Caco-2 (cell line): ENCODE measurements at regions not wholly inside any gene's neighbourhood (a gene's known extent, or its start where the extent isn't known, plus 50 kb on each side); places are given as distances from the start of the nearest gene placed in this dataset.

Experiments used
- BruUV-seq: library from RNA; stranded (reverse); fragments of 400-500 nt; replicated peaks from 2 replicates; lab custom pipeline; 2021; lab: Mats Ljungman, UMichigan
- CTCF ChIA-PET: fragments of 300-600 bp; sonication (Branson Sonifier 250); formaldehyde crosslinking; loops from one replicate; lab custom pipeline; 2022; ENCODE audit warnings: antibody characterized with exemption; lab: Charles Lee
- POLR2A ChIA-PET: fragments of 300-600 bp; sonication (Branson Sonifier 250); formaldehyde crosslinking; loops from one replicate; lab custom pipeline; 2022; ENCODE audit warnings: antibody characterized with exemption; lab: Charles Lee
- DNase-seq, 2 experiments: peaks; one replicate each; pipeline versions ENCODE4 v3.0.0 to v3.0.0-alpha.2; 2020 to 2022
- H3K27me3 ChIP-seq: replicated peaks from 2 replicates; pipeline ENCODE4 v1.6.0; 2011; ENCODE audit warnings: low read length; ENCODE audit not compliant: control insufficient read depth, insufficient read depth
- H3K36me3 ChIP-seq: 2 replicates; pipeline ENCODE4 v1.5.1; 2011; ENCODE audit warnings: low read length; ENCODE audit not compliant: control insufficient read depth, insufficient read depth
- H3K4me1 ChIP-seq: fragments of 250-450 bp; sonication (Bioruptor Pico); 2 replicates; pipeline ENCODE4 v1.5.1; 2020; ENCODE audit warnings: mild to moderate bottlenecking
- H3K4me3 ChIP-seq: 2 replicates; pipeline ENCODE4 v1.5.1; 2011; ENCODE audit warnings: low read depth, mild to moderate bottlenecking, control low read depth, low read length
- H3K9me3 ChIP-seq: fragments of 250-450 bp; sonication (Bioruptor Pico); 2 replicates; pipeline ENCODE4 v1.5.1; 2020; ENCODE audit warnings: mild to moderate bottlenecking, moderate library complexity
- H3K27ac Mint-ChIP-seq: one replicate; pipeline ENCODE4 v1.8.0; 2022; ENCODE audit warnings: mixed read lengths; ENCODE audit not compliant: unreplicated experiment
- H3K27me3 Mint-ChIP-seq: one replicate; pipeline ENCODE4 v1.8.0; 2022; ENCODE audit warnings: mixed read lengths; ENCODE audit not compliant: insufficient read depth, unreplicated experiment
- H3K36me3 Mint-ChIP-seq: one replicate; pipeline ENCODE4 v1.8.0; 2022; ENCODE audit warnings: mild to moderate bottlenecking, mixed read lengths; ENCODE audit not compliant: insufficient read depth, unreplicated experiment
- H3K4me1 Mint-ChIP-seq: one replicate; pipeline ENCODE4 v1.8.0; 2022; ENCODE audit warnings: low read depth, mixed read lengths; ENCODE audit not compliant: unreplicated experiment
- H3K4me3 Mint-ChIP-seq: one replicate; pipeline ENCODE4 v1.8.0; 2022; ENCODE audit warnings: mild to moderate bottlenecking, moderate library complexity, mixed read lengths; ENCODE audit not compliant: unreplicated experiment
- H3K9me3 Mint-ChIP-seq: one replicate; pipeline ENCODE4 v1.8.0; 2022; ENCODE audit warnings: mixed read lengths; ENCODE audit not compliant: unreplicated experiment
- intact Hi-C: fragments of 100-400 bp; cut with micrococcal nuclease; formaldehyde crosslinking; loops from one replicate; pipeline ENCODE4 v1.10.0; 2022; ENCODE audit not compliant: unreplicated experiment
- TF ChIP-seq, protein P1 (sequence below), 2 experiments: fragments of 200-600 bp in 1 of 2; IDR thresholded peaks; 1 replicate in 1 of 2; 2 replicates in 1 of 2; pipeline versions ENCODE4 v1.5.1 to v1.8.0; 2011 to 2022; ENCODE audit warnings: antibody characterized with exemption in 1 of 2, control low read depth in 1 of 2, inconsistent platforms in 1 of 2, low read depth in 1 of 2, low read length in 1 of 2, mild to moderate bottlenecking in 1 of 2, moderate library complexity in 1 of 2; ENCODE audit not compliant: insufficient read depth in 1 of 2, severe bottlenecking in 1 of 2, unreplicated experiment in 1 of 2

DNA sequence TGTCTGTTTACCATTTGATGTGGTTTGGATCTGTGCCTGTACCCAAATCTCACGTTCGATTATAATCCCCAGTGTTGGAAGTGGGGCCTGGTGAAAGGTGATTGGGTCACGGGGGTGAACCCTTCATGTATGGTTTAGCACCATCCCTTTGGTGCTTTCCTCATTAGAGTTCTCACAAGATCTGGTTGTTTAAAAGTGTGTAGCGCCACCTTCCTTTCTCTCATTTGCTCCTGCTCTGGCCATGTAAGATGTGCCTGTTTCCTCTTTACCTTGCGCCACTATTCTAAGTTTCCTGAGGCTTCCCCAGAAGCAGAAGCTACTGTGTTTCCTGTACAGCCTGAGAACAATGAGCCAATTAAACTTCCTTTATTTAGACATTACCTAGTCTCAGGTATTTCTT is 610.7 kb upstream of the ADGRL3 start:
- no peaks in the 10 kb centered on the region for H3K9me3 Mint-ChIP-seq
- POLR2A ChIA-PET, result no interaction called here
- no peaks in the 10 kb centered on the region for H3K9me3 ChIP-seq
- H3K27me3 ChIP-seq, result no peaks in the 10 kb centered on the region
- no peak for DNase-seq
- H3K27ac Mint-ChIP-seq, result no peak overlapping the region
- no peaks in the 10 kb centered on the region for H3K36me3 ChIP-seq
- H3K4me3 Mint-ChIP-seq, result no peak overlapping the region
- CTCF ChIA-PET, result no interaction called here
- no peaks in the 10 kb centered on the region for H3K4me1 Mint-ChIP-seq
- no peaks in the 10 kb centered on the region for H3K27me3 Mint-ChIP-seq
- no peaks in the 10 kb centered on the region for H3K4me1 ChIP-seq
- TF ChIP-seq, protein P1, sequence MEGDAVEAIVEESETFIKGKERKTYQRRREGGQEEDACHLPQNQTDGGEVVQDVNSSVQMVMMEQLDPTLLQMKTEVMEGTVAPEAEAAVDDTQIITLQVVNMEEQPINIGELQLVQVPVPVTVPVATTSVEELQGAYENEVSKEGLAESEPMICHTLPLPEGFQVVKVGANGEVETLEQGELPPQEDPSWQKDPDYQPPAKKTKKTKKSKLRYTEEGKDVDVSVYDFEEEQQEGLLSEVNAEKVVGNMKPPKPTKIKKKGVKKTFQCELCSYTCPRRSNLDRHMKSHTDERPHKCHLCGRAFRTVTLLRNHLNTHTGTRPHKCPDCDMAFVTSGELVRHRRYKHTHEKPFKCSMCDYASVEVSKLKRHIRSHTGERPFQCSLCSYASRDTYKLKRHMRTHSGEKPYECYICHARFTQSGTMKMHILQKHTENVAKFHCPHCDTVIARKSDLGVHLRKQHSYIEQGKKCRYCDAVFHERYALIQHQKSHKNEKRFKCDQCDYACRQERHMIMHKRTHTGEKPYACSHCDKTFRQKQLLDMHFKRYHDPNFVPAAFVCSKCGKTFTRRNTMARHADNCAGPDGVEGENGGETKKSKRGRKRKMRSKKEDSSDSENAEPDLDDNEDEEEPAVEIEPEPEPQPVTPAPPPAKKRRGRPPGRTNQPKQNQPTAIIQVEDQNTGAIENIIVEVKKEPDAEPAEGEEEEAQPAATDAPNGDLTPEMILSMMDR (IDR thresholded peaks at IDR 0.05; ENCODE audit: insufficient read depth in 1 of 2, low read depth in 1 of 2, low read length in 1 of 2, severe bottlenecking in 1 of 2, unreplicated experiment in 1 of 2), result no peak
- BruUV-seq, result no TSS peak
- H3K36me3 Mint-ChIP-seq, result no peaks in the 10 kb centered on the region
- H3K4me3 ChIP-seq, result no peak overlapping the region
- intact Hi-C loops, result no loop called here

DNA sequence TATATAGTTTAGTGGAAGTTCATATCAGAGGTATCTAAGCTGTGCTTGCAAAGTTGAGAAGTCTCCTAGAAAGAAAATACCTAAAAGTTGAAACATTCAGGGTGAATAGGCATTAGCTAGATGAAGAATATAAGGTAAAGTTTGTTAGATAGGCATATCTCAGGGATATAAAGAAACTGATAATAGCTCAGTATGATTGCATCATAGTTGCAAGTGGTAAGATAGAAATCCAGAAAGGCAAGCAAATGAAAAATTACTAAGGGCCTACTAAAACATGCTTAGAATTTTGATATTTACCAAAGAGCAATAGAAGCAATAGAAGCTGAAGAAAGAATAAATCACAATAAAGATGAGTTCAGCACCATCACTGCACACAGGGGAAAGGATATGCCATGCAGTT is 610.0 kb upstream of the ADGRL3 start:
- Mint-ChIP-seq H3K9me3 (no peaks in the 10 kb centered on the region), H3K4me3 (no peak overlapping the region), H3K4me1 (no peaks in the 10 kb centered on the region), H3K27ac (no peak overlapping the region), H3K36me3 (no peaks in the 10 kb centered on the region), H3K27me3 (no peaks in the 10 kb centered on the region)
- Histone ChIP-seq H3K9me3 (no peaks in the 10 kb centered on the region), H3K27me3 (no peaks in the 10 kb centered on the region), H3K36me3 (no peaks in the 10 kb centered on the region), H3K4me3 (no peak overlapping the region), H3K4me1 (no peaks in the 10 kb centered on the region)
- intact Hi-C loops, result no loop called here
- TF ChIP-seq, protein P1 (IDR thresholded peaks at IDR 0.05; ENCODE audit: insufficient read depth in 1 of 2, low read depth in 1 of 2, low read length in 1 of 2, severe bottlenecking in 1 of 2, unreplicated experiment in 1 of 2), result no peak
- no peak for DNase-seq
- ChIA-PET CTCF (no interaction called here), POLR2A (no interaction called here)
- no TSS peak for BruUV-seq

DNA sequence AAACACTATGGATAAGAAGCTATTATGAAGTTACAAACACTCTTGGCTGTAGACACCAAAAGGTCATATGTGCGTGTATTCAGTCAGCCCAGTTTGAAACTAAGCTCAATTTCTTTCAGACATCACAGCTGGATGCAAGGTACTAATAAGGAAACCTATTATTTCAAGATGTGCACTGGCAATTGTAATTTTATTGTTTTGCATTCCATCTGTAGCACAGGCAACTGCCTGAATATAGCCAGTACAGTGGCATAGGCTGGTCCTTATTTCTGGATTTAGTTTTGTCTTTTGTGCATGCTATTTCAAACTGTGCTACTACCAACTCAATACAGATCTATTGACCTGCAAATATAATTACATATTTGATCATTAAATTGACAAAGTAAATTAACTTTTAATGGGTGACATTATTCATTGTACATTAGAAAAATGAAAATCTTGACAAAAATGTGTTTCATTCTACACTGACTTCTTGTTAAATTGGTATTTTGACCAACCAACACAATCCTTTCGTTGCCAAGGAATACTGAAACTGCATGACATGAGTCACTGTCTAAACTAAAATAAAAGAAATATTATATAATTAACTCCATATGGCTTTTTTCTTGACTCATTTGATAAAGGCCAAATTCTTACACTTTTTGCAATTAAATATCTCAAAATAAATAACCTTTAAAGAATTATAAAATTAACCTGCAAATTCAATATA is 594.3 kb upstream of the ADGRL3 start:
- TF ChIP-seq, protein P1 (IDR thresholded peaks at IDR 0.05; ENCODE audit: insufficient read depth in 1 of 2, low read depth in 1 of 2, low read length in 1 of 2, severe bottlenecking in 1 of 2, unreplicated experiment in 1 of 2), result no peak

More for the DNA sequence above, 594.3 kb upstream of the ADGRL3 start:
- H3K27ac Mint-ChIP-seq, result no peak overlapping the region
- BruUV-seq, result no TSS peak
- Histone ChIP-seq H3K4me3 (no peak overlapping the region), H3K27me3 (no peaks in the 10 kb centered on the region), H3K9me3 (no peaks in the 10 kb centered on the region), H3K4me1 (no peaks in the 10 kb centered on the region; the same call in 1 of the 2 replicates), H3K36me3 (no peaks in the 10 kb centered on the region)
- no peak for DNase-seq
- H3K27me3 Mint-ChIP-seq, result no peaks in the 10 kb centered on the region
- no peaks in the 10 kb centered on the region for H3K36me3 Mint-ChIP-seq
- H3K4me1 Mint-ChIP-seq, result peaks cover 3% of the 10 kb centered on the region
- intact Hi-C loops, result no loop called here
- ChIA-PET CTCF (no interaction called here), POLR2A (no interaction called here)
- no peak overlapping the region for H3K4me3 Mint-ChIP-seq
- no peaks in the 10 kb centered on the region for H3K9me3 Mint-ChIP-seq
